K562 (cell line): ENCODE measurements at regions not wholly inside any gene's neighbourhood (a gene's known extent, or its start where the extent isn't known, plus 50 kb on each side); places are given as distances from the start of the nearest gene placed in this dataset.

Source experiments
- ATAC-seq: fragments of 200-7000 bp; cut with Tn5 transposase; 3 replicates; pipeline ENCODE4 v1.9.1; 2020; ENCODE audit warnings: moderate library complexity
- BruUV-seq: library from RNA; stranded (reverse); fragments of 400-500 nt; replicated peaks from 2 replicates; lab custom pipeline; 2021; lab: Mats Ljungman, UMichigan
- CTCF ChIA-PET: fragments of 300-600 bp; formaldehyde crosslinking; extraction: SDS; loops from one replicate; lab custom pipeline; 2021; ENCODE audit warnings: low intra/inter-chr PET ratio; lab: Yijun Ruan, JAX
- POLR2A ChIA-PET: fragments of 300-600, 350-650 bp; sonication (Branson Sonifier 250); formaldehyde crosslinking; extraction: SDS; loops from one replicate; lab custom pipeline; 2021; ENCODE audit warnings: antibody characterized with exemption, inconsistent platforms; lab: Yijun Ruan, JAX
- DNase-seq, 4 experiments: peaks; one replicate each; pipeline versions ENCODE4 v3.0.0 to v3.0.0-alpha.2; 2011 to 2018; ENCODE audit warnings: low spot score in 3 of 4, mixed read lengths in 3 of 4; ENCODE audit errors: extremely low read depth in 1 of 4
- FAIRE-seq: peaks from 2 replicates; lab custom pipeline; 2011; peaks lifted over from hg19 to GRCh38; lab: Jason Lieb, UNC
- H2AFZ ChIP-seq: 2 replicates; pipeline ENCODE4 v1.6.0; 2011; ENCODE audit warnings: low read depth, low read length, control low read depth, inconsistent platforms
- H3K27ac ChIP-seq: fragments of 200-600 bp; 3 replicates; pipeline ENCODE4 v1.8.0; 2011; ENCODE audit warnings: low read depth, mild to moderate bottlenecking, control low read depth, inconsistent platforms, low read length, moderate library complexity, mixed read lengths; ENCODE audit errors: extremely low read depth
- H3K27me3 ChIP-seq, 2 experiments: fragments of 300-600 bp in 1 of 2; 2 replicates in 1 of 2; 3 replicates in 1 of 2; pipeline versions ENCODE4 v1.6.0 to v1.8.0; 2011; ENCODE audit warnings: inconsistent platforms in 2 of 2, low read length in 2 of 2, mild to moderate bottlenecking in 1 of 2, mixed read lengths in 1 of 2, moderate library complexity in 1 of 2; ENCODE audit not compliant: control insufficient read depth in 2 of 2, insufficient read depth in 2 of 2
- H3K36me3 ChIP-seq: fragments of 300-600 bp; 3 replicates; pipeline ENCODE4 v1.8.0; 2011; ENCODE audit warnings: mild to moderate bottlenecking, low read length, inconsistent platforms; ENCODE audit not compliant: control insufficient read depth, insufficient read depth
- H3K4me1 ChIP-seq, 2 experiments: fragments of 200-600 bp in 1 of 2; replicated peaks in 1 of 2; 2 replicates in 1 of 2; 3 replicates in 1 of 2; pipeline versions ENCODE4 v1.5.1 to v1.8.0; 2011; ENCODE audit warnings: inconsistent platforms in 2 of 2, low read length in 2 of 2, mild to moderate bottlenecking in 1 of 2, mixed read lengths in 1 of 2, moderate library complexity in 1 of 2; ENCODE audit not compliant: control insufficient read depth in 2 of 2, insufficient read depth in 2 of 2
- H3K4me2 ChIP-seq: 2 replicates; pipeline ENCODE4 v1.6.1; 2011; ENCODE audit warnings: low read length, control low read depth, inconsistent platforms, mixed read lengths; ENCODE audit not compliant: insufficient read depth
- H3K4me3 ChIP-seq: fragments of 200-600 bp; sonication (generic), shearing (Covaris generic); 2 replicates; pipeline ENCODE4 v1.5.1; 2016; ENCODE audit warnings: control low read depth, inconsistent platforms
- H3K79me2 ChIP-seq: fragments of 200-600 bp; 3 replicates; pipeline ENCODE4 v1.8.0; 2011; ENCODE audit warnings: low read length, inconsistent platforms; ENCODE audit not compliant: control insufficient read depth, insufficient read depth
- H3K9ac ChIP-seq, 2 experiments: 2 replicates each; pipeline versions ENCODE4 v1.6.0 to v1.6.1; 2011; ENCODE audit warnings: low read depth in 2 of 2, low read length in 2 of 2, control low read depth in 1 of 2, inconsistent platforms in 1 of 2, mild to moderate bottlenecking in 1 of 2, mixed read lengths in 1 of 2; ENCODE audit not compliant: insufficient read depth in 1 of 2
- H3K9me1 ChIP-seq: one replicate; pipeline ENCODE4 v1.6.0; 2011; ENCODE audit warnings: inconsistent platforms, mild to moderate bottlenecking, low read length, moderate library complexity; ENCODE audit not compliant: control insufficient read depth, insufficient read depth
- H3K9me3 ChIP-seq: replicated peaks from 2 replicates; pipeline ENCODE4 v1.5.1; 2011; ENCODE audit warnings: low read depth, low read length, inconsistent platforms; ENCODE audit not compliant: control insufficient read depth, insufficient read depth
- H4K20me1 ChIP-seq: replicated peaks from 2 replicates; pipeline ENCODE4 v1.6.1; 2011; ENCODE audit warnings: low read length, inconsistent platforms, mixed read lengths; ENCODE audit not compliant: control insufficient read depth, insufficient read depth
- ARID1B ChIP-seq: fragments of 450-650 bp; IDR thresholded peaks from 2 replicates; pipeline ENCODE4 v1.6.1; 2016; ENCODE audit warnings: antibody characterized with exemption, mild to moderate bottlenecking, inconsistent platforms
- BCL6 ChIP-seq: fragments of 250-450 bp; sonication (Bioruptor Pico); IDR thresholded peaks from 2 replicates; pipeline ENCODE4 v1.4.0; 2020
- BRD4 ChIP-seq: fragments of 200-600 bp; sonication (generic); IDR thresholded peaks from 2 replicates; pipeline ENCODE4 v1.6.1; 2017; ENCODE audit warnings: inconsistent platforms
- CBFA2T3 ChIP-seq: fragments of 450-650 bp; IDR thresholded peaks from 2 replicates; pipeline ENCODE4 v1.6.1; 2017
- CEBPZ ChIP-seq: fragments of 150-350 bp; IDR thresholded peaks from 2 replicates; pipeline ENCODE4 v1.6.1; 2014; ENCODE audit warnings: low read depth, mild to moderate bottlenecking, low read length, borderline replicate concordance
- HNRNPUL1 ChIP-seq: fragments of 200-400 bp; formaldehyde crosslinking; IDR thresholded peaks from 2 replicates; pipeline ENCODE4 v1.6.1; 2017; ENCODE audit warnings: low read length
- KAT7 ChIP-seq: sonication (generic); formaldehyde crosslinking; IDR thresholded peaks from 2 replicates; pipeline ENCODE4 v1.8.0; 2022; ENCODE audit warnings: missing genetic modification reagents, mild to moderate bottlenecking, borderline replicate concordance
- MBD1 ChIP-seq: fragments of 250-450 bp; sonication (Bioruptor Pico); IDR thresholded peaks from 2 replicates; pipeline ENCODE4 v1.8.0; 2022; ENCODE audit warnings: inconsistent platforms
- NR4A1 ChIP-seq, 2 experiments: fragments of 250-450 bp in 1 of 2; fragments of 450-650 bp in 1 of 2; sonication (Bioruptor Pico) in 1 of 2; IDR thresholded peaks; 2 replicates each; pipeline versions ENCODE4 v1.4.0 to v1.6.1; 2016 to 2020; ENCODE audit warnings: mild to moderate bottlenecking in 2 of 2, missing compliant biosample characterization in 1 of 2, missing genetic modification characterization in 1 of 2, moderate library complexity in 1 of 2
- PCBP1 ChIP-seq: fragments of 200-400 bp; formaldehyde crosslinking; IDR thresholded peaks from 2 replicates; pipeline ENCODE4 v1.6.1; 2018; ENCODE audit warnings: mild to moderate bottlenecking, low read depth, low read length; ENCODE audit not compliant: poor library complexity, severe bottlenecking
- SLC30A9 ChIP-seq: fragments of 250-450 bp; sonication (Bioruptor Pico); IDR thresholded peaks from 2 replicates; pipeline ENCODE4 v1.8.0; 2022; ENCODE audit warnings: mild to moderate bottlenecking, moderate library complexity
- TAL1 ChIP-seq: fragments of 450-650 bp; IDR thresholded peaks from 2 replicates; pipeline ENCODE4 v1.6.1; 2016; ENCODE audit warnings: mild to moderate bottlenecking
- TCF3 ChIP-seq: sonication (generic); formaldehyde crosslinking; IDR thresholded peaks from 2 replicates; pipeline ENCODE4 v1.4.0; 2020; ENCODE audit warnings: mild to moderate bottlenecking, missing genetic modification reagents
- U2AF1 ChIP-seq: fragments of 200-400 bp; formaldehyde crosslinking; optimal IDR thresholded peaks from 2 replicates; pipeline ENCODE3; 2017; ENCODE audit warnings: mild to moderate bottlenecking, low read depth, low read length, moderate library complexity
- ZBTB9 ChIP-seq: fragments of 450-650 bp; formaldehyde crosslinking; IDR thresholded peaks from 2 replicates; pipeline ENCODE4 v1.4.0; 2020; ENCODE audit warnings: mild to moderate bottlenecking, moderate library complexity
- WGBS: fragments of 100-300 bp; shearing (Covaris generic); methylation state at CpG from one replicate; pipeline ENCODE4 v1.1.6; 2016; ENCODE audit warnings: low coverage, mixed read lengths; ENCODE audit not compliant: insufficient coverage; ENCODE audit errors: missing lambda C conversion rate; 5-methylcytosine and 5-hydroxymethylcytosine counted together
- in situ Hi-C: fragments of 300-500 bp; cut with MboI; formaldehyde crosslinking; loops from 4 replicates; pipeline ENCODE4 v1.15.0; 2018; ENCODE audit warnings: inconsistent platforms, mixed read lengths
- intact Hi-C: fragments of 100-400 bp; cut with micrococcal nuclease; formaldehyde crosslinking; loops from 2 replicates; pipeline ENCODE4 v1.14.2; 2022
- TF ChIP-seq, protein P1 (sequence below): fragments of 450-650 bp; IDR thresholded peaks from 2 replicates; pipeline ENCODE4 v1.6.1; 2016; ENCODE audit warnings: borderline replicate concordance

GRCh38 chr4:133544097-133544496 lies 395.0 kb downstream of the PCDH10 start:
- Histone ChIP-seq H3K9me3 (no peaks in the 10 kb centered on the region), H3K4me1 (peaks cover 0 to 2% of the 10 kb centered on the region in 2 experiments; a peak in 1 of 5 replicates), H3K4me2 (peak overlapping the region; percentile 5; the same call in 1 of the 2 replicates), H2AFZ (no peak overlapping the region), H3K9ac (no peak overlapping the region), H3K79me2 (no peaks in the 10 kb centered on the region), H3K36me3 (no peaks in the 10 kb centered on the region), H3K4me3 (no peak overlapping the region), H3K27ac (no peak overlapping the region), H3K9me1 (no peaks in the 10 kb centered on the region), H3K27me3 (no peaks in the 10 kb centered on the region), H4K20me1 (no peaks in the 10 kb centered on the region)
- peak; percentile 74 for ATAC-seq
- ChIA-PET CTCF (no interaction called here), POLR2A (no interaction called here)
- peak; percentile 19 for FAIRE-seq
- BruUV-seq: no TSS peak
- in situ Hi-C loops (no loop called here), intact Hi-C loops (no loop called here)
- 2% methylated on average over 4 of the region's 4 CpGs for WGBS
- peak in 2 of 4 experiments; percentile 6 to 48 for DNase-seq
- peak; percentile 69 for TF ChIP-seq TCF3
- TF ChIP-seq ARID1B: peak; percentile 55; the same call in 1 of the 2 replicates
- TF ChIP-seq PCBP1: no peak
- no peak for TF ChIP-seq BRD4
- peak; percentile 45 for TF ChIP-seq TAL1
- no peak for TF ChIP-seq ZBTB9 (CRISPR knock-in tag)
- TF ChIP-seq NR4A1 (CRISPR knock-in tag; IDR thresholded peaks at IDR 0.05): no peak
- no peak for TF ChIP-seq NR4A1 (tag; IDR thresholded peaks at IDR 0.05)
- TF ChIP-seq U2AF1: no peak
- TF ChIP-seq BCL6 (CRISPR knock-in tag): no peak
- no peak for TF ChIP-seq MBD1 (CRISPR knock-in tag)
- TF ChIP-seq, protein P1, sequence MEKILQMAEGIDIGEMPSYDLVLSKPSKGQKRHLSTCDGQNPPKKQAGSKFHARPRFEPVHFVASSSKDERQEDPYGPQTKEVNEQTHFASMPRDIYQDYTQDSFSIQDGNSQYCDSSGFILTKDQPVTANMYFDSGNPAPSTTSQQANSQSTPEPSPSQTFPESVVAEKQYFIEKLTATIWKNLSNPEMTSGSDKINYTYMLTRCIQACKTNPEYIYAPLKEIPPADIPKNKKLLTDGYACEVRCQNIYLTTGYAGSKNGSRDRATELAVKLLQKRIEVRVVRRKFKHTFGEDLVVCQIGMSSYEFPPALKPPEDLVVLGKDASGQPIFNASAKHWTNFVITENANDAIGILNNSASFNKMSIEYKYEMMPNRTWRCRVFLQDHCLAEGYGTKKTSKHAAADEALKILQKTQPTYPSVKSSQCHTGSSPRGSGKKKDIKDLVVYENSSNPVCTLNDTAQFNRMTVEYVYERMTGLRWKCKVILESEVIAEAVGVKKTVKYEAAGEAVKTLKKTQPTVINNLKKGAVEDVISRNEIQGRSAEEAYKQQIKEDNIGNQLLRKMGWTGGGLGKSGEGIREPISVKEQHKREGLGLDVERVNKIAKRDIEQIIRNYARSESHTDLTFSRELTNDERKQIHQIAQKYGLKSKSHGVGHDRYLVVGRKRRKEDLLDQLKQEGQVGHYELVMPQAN: no peak
- peak; percentile 58 for TF ChIP-seq CBFA2T3
- no peak for TF ChIP-seq CEBPZ
- no peak for TF ChIP-seq SLC30A9 (CRISPR knock-in tag)
- TF ChIP-seq KAT7 (CRISPR knock-in tag): no peak
- TF ChIP-seq HNRNPUL1: no peak
